Fibroblast of skin of left quadriceps (primary cell): ENCODE measurements at regions not wholly inside any gene's neighbourhood (a gene's known extent, or its start where the extent isn't known, plus 50 kb on each side); places are given as distances from the start of the nearest gene placed in this dataset.

ENCODE experiments used
- DNase-seq, 2 experiments: peaks; one replicate each; pipeline ENCODE4 v3.0.0-alpha.2; 2013; ENCODE audit warnings: low read depth in 2 of 2

- no peak for DNase-seq
These were observed 488.8 kb upstream of the MKI67 start for GRCh38 chr10:128614802-128615553.

- no peak for DNase-seq
These were observed 491.3 kb upstream of the MKI67 start for GRCh38 chr10:128617532-128617931.

DNA sequence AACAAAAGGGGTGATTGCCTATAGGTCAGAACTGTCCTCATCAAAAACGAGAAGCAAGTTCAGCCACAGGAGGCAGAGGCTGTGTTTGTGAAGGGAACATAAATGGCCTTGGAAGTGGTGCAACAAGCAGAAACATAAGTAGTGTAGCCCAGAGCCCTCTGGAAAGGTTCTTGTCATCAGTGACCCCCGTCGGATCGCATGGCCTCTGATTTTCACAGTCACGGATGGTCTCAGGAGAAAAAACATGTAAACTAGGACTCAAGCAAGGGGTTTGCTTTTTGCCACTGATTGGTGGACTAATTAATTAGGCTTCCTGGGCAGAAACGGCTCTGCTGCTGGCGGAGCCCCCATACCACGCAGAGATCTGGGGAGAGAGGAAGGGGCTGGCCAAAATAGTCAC lies 496.5 kb upstream of the MKI67 start:
- DNase-seq, result no peak

DNA sequence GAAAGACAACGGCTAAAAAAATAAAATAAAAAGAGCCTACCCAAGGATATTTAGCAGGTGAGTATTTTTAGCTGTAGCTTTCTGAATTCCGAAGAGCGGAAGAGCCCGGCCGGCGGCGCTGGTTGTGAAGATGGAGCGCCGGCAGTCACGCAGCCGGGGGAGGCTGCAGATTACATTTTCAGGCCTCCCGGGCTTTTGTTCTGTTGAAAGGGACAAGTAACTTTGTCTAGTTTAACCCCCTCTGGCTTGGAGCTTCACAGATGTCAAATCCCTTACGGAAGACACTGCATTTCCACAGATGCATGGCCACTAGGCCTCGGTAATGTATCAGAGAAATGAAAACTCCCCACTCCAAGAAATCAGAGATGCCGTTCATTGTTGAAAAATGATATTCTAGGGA lies 497.6 kb upstream of the MKI67 start:
- no peak for DNase-seq

DNA sequence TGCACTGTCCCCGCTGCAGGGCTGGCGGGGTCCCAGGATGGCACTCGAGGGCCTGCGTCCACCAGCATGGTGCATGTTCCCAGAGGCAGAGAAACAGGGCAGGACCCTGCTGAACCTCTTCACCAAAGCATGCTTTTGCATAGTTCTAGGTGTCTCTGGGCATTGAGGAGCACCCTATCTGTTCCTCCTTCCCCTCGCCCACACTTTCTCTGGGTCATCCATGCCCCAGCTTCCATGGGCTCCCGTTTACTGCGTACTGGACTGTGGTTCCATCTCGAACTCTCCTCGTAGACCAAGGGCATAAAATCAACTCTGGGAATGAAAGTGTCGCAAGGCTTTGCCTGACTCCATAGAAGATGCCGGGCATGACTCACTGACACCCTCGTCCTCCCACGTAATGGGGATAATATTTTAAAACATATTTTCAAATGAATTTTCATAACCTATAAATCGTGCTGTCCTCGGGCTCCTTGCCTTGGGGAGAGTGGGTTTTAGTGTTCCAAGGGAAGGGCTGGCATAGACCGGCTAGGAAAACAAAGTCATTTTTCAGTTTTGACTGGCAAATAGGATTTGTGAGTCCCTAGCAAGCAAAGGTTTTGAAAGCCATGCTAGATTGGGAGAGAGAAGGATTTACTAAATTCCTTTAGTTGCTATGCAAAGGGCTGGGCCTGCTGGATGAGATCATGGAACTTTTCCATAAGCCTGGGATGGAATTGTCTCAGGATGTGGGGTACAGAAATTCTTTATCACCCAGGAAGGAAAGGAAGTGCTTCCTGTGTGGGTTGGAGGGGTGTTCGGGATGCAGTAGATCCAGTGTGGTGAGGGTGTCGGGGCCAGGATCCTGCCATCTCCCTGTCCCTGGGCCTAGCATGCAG lies 498.7 kb upstream of the MKI67 start:
- DNase-seq, result no peak

DNA sequence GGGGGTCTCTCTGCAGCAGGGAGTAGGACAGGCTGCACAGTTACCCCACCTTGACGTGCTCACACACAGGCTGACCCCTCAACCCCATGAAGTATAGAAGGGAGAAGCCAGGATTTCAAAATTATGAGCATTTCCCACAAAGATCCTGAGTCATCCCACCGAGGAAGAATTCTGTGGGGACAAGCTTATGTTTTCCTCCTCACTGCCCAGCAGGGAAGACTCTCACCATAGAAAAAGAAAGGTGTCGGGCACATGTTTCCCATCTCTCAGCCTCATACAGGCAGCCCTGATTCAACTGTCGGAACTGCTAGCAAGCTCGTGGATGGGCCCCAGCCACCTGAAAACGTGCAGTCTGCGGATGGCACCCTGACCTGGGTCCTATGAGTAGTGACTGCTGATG lies 499.7 kb upstream of the MKI67 start:
- no peak for DNase-seq

DNA sequence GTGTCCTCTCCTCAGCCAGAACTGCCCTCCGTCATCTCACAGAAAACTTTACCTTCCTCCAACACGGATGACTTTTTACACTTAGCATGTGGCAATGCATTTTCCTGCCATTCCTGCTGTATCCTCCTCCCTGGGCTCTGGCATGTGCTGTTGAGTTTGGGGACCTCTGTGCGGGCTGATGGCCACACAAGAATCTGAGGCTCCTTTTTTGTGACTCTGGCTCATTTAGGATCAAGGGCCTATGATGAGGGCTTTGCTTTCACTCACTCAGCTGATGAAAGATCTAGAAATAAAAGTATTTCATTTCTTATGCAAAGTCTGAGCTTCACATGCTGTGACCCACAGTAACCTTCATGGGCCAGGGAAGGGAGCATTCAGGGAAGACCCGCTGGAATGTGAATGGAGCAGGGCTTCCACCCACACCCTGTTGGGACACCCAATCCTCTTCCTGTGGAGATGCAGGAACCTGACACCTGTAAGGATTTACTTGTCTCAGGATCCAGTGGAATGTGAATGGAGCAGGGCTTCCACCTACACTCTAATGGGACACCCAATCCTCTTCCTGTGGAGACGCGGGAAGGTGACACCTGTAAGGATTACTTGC lies 500.3 kb upstream of the MKI67 start:
- DNase-seq, result no peak

GRCh38 chr10:128627811-128628210 lies 501.6 kb upstream of the MKI67 start:
- DNase-seq, result no peak

- DNase-seq, result no peak
These were observed 502.0 kb upstream of the MKI67 start for GRCh38 chr10:128628252-128628651.

DNA sequence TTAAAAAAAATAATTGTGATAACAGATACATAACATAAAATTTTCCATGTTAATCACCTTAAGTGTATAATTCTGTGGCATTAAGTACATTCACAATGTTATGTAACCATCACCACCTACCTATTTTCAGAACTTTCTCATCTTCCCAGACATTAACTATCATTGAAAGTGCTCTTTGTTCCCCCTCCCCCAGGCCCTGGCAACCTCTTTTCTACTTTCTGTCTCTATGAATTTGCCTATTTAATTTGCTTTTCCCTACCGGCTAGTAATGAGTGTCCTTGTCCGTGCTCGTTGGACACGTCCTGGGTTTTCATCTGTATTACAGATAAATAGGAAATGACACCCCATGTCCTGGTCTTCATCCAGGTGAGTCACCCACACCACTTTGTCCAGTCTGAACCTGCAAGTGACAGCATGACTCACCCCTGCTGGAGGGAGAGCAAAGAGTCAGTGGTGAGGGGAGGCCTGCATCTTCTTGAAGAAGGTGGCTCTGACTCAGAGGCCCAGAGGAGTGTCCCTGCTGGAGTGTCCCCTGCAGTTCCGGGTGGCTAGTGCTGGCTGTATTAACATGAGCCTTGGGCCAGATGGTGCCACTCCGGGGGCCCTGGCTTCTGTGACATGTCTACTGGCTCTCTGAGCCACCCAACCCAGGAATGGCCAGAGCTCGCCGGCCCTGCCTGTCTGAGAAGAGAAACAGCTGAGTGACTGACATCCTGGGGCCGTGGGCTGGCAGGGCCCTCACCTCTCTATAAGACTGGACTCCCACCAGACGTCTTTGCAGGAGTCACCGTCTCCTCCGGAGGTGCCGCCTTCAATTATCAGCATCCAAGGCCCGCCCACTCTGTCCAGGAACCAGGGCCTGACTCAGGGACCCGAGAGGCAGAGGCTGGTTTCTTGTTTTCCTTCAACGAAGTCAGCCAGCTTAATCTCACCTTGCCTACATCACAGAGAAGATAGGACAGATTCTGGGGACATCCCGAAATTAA lies 503.2 kb upstream of the MKI67 start:
- DNase-seq, result no peak

GRCh38 chr10:128630787-128631252 lies 504.6 kb upstream of the MKI67 start:
- no peak for DNase-seq

GRCh38 chr10:128631801-128632241 lies 505.6 kb upstream of the MKI67 start:
- no peak for DNase-seq

DNA sequence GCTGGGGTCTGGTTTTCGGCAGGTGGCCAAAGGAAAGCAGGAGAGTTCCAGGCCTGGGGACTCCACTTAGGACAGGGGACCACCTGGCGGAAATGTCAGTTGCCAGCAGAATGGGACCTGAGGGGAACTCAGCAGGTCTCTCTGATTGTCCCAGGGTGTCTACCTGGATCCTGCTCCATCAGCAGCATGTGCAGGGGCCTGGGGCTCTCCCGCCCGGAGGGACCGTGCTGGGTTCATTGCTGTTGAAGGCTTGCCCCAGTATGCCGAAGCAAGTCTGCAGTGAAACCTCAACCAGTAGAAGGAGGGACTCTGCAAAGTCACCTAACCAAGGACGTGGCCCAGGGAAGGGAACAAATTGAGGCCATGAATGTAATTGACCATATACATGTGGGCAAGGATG lies 506.5 kb upstream of the MKI67 start:
- DNase-seq, result no peak

DNA sequence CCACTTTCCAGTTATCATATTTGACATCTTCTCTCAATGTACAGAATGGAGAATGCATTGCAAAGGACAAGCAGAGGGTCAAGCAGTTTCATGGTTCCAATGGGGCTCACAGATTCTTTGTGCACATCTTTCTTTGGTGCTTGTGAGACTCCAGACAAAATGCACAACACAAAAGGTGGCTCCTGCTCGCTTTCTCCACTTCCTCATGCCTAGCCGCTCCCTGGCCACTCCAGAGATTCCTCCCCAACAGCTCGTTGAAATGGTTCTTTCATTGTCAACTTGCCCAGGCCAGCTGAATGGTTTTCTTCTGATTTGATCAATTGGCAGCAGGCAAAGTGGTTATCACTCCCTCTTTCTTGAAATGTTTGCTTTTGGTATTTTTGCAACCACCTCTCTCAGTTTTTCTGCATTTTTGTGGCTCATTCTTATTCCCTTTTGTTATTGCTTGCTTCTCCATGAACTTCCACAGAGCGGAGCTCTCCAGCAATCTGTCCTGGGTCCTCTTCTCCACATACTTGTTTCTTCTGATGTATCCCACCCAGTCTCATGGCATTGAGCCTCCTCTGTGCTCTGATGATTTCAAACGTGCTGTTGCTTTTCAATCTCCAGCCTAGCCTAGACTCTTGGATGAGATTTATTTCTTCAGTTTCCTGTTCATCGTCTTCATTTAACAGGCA lies 507.8 kb upstream of the MKI67 start:
- DNase-seq, result no peak

DNA sequence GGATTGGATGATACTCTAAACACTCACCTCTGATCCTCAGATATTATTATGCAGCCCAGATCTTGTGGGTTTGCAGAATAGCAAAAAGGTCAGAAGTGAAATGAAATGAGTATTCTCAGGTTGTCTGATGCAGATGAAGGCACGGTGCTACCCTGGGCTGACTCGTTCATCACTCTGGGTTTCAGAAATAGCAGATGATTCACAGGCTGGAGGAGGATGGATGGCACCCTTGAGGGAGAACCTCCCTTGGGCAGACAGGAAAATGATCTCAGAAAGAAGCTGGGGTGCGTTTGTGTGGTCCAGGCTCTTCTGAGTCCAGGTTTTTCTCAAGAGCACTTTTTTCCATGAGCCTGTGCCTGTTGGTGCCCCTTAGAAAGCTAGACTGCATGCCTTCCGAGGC lies 515.8 kb upstream of the MKI67 start:
- DNase-seq, result no peak

DNA sequence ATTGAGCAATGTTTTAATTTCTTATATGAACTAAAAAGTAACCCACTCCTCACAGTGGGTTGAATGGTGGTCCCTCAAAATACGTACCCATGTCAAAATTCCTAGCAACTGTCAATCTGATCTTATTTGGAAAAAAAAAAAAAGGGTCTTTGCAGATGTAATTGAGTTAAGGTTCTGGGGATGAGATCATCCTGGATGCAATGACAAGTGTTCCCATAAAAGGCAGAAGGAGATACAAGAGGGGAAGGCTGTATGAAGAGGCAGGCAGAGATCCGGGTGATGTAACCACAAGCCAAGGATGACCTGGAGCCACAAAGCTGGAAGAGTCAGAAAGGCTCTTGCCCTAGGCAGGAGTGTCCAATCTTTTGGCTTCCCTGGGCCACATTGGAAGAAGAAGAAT lies 516.3 kb upstream of the MKI67 start:
- DNase-seq, result no peak

DNA sequence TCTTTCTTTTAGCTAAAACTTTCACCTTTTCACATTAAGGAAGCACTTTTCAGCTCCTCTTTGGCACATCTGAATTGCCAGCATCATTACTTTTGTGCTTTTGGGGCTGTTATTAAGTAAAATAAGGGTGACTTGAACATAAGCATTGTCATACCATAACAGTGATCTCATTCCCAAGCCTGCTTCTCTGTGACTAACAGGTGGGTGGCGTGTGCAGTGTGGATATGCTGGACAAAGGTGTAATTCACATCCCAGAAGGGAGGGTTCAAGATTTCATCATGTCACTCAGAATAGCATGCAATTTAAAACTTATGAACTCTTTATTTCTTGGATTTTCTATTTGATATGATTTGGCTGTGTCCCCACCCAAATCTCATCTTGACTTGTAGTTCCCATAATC lies 517.4 kb upstream of the MKI67 start:
- no peak for DNase-seq

DNA sequence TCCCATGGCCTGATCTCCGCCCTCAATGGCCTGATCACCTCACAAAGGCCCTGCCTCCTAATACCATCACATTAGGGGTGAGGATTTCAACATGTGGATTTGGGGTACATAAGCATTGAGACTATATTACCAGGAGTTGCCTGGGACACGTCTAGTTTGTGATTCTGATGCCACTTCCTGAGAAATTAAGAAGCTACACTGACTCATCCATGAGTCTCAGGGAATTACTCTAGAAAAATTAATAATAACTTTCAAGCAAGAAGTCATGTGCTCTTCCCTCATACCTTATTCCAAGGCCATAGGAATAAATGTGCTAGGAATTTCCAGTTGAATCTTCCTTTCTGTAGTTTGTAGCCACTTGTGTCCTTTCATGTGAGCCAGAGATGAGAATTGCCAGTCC lies 519.3 kb upstream of the MKI67 start:
- DNase-seq, result no peak

- DNase-seq, result no peak
These were observed 520.7 kb upstream of the MKI67 start for GRCh38 chr10:128646956-128647355.

DNA sequence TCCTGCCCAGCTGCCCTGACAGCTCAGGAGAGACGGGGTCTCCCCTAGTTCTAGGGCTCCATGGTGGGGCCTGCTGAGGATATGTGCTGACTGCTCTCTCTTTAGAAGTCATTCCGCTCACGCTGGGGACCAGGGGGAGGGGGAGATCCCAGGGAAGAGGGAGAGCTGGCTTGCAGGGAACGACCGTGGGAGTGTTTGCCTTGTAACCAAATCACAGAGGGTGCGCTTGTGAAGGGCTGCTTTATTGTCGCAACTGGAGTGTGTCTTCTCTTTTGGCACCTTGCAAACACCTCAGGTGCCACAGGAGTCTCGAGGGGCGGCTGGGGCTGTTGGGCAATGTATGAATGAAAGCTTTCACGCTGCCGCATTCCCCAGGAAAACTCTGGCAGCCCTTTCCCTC lies 531.3 kb upstream of the MKI67 start:
- no peak for DNase-seq

GRCh38 chr10:128660726-128661125 lies 534.5 kb upstream of the MKI67 start:
- no peak for DNase-seq
